ENCODE measurements at regions not wholly inside any gene's neighbourhood (a gene's known extent, or its start where the extent isn't known, plus 50 kb on each side); places are given as distances from the start of the nearest gene placed in this dataset.

DNA sequence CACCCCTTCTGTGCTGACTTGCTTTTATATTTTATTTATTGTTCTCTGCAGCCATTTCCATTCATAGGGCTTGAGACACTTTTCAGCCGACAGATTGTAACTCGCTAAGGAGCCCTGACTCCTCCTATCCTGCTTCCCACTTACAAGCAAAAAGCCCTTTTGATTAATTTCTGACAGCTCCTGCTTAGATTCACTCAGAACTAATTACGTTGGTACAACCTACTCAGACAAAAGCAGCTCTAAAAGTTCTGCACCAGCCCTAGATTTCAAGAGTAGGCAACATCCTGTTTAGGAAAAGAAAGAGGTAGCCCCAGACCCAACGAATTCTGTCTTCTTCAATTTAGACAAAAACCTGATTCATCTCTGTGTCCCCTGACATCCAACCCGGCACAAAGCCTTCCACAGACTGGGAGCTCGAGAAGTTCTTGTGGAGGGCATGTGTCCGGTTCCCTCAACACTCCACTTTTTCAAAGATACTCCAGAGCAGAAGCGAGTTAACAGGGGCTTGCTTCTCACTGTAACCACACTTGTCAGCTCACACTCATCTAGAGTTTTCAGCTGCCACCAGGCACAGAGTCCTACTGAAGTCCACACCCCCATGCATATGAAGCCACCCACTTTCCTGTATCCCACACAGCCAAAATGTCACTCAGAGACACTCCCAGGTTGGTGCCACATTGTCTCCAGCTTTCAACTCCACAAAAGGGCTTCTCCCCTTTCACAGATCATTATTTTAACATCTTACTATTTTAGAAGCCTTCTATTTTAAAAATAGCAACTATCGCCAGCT is 113.6 kb upstream of the NFE2L3 start:
- H3K4me1 ChIP-seq: peaks cover 0 to 10% (median 0%) of the 10 kb centered on the region in 3 donors
- WGBS, 2 donors: 18 to 38% methylated on average over 6 to 9 of the region's 9 CpGs
- H3K9me3 ChIP-seq: no peaks in the 10 kb centered on the region
- no peak overlapping the region for H3K4me3 ChIP-seq
- no peak overlapping the region for H3K27ac ChIP-seq
- no peak for DNase-seq
- H3K27me3 ChIP-seq: peaks cover 0 to 52% (median 0%) of the 10 kb centered on the region in 4 donors
- TF ChIP-seq, protein P1, sequence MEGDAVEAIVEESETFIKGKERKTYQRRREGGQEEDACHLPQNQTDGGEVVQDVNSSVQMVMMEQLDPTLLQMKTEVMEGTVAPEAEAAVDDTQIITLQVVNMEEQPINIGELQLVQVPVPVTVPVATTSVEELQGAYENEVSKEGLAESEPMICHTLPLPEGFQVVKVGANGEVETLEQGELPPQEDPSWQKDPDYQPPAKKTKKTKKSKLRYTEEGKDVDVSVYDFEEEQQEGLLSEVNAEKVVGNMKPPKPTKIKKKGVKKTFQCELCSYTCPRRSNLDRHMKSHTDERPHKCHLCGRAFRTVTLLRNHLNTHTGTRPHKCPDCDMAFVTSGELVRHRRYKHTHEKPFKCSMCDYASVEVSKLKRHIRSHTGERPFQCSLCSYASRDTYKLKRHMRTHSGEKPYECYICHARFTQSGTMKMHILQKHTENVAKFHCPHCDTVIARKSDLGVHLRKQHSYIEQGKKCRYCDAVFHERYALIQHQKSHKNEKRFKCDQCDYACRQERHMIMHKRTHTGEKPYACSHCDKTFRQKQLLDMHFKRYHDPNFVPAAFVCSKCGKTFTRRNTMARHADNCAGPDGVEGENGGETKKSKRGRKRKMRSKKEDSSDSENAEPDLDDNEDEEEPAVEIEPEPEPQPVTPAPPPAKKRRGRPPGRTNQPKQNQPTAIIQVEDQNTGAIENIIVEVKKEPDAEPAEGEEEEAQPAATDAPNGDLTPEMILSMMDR (IDR thresholded peaks at IDR 0.05): no peak
- no peak for TF ChIP-seq POLR2A (IDR thresholded peaks at IDR 0.05)
- H3K36me3 ChIP-seq: no peaks in the 10 kb centered on the region
- intact Hi-C loops (cut with DNase I): no loop called here

DNA sequence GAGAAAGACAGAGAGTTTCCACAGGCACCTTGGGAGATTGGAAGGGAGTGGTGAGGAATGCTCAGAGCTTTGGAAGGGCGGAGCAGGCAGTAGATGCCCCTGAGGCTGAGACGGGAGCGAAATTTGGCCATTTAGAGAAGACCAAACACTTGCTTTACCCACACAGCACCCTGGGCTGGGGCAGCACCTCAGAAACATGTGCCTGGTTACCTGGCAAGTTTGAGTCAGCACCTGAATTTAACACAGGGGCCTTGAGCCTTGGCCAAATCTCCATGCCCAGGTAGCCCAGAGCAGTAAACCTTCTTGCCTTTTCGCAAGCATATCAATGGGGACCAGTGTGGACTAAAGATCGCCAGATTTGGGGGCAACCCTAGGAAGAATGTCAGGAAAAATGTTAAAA is 111.9 kb upstream of the NFE2L3 start:
- WGBS, 2 donors: 87 to 95% methylated on average over 5 of the region's 5 CpGs
- DNase-seq: no peak
- intact Hi-C loops (cut with DNase I): no loop called here

DNA sequence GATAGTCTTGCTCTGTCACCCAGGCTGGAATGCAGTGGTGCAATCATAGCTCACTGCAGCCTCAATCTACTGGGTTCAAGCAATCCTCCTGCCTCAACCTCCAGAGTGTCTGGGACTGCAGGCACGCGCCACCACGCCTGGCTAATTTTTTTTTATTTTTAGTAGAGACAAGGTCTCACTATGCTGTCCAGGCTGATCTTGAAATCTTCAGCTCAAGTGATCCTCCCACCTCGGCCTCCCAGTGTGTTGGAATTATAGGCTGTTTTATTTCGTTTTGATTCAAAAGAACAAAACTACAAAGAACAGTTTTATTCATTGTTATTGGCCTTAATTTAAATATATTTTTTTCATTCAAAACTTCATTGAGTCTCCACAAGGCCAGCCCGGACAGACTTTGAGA is 109.8 kb upstream of the NFE2L3 start:
- Histone ChIP-seq H3K4me3 (no peak overlapping the region), H3K9me3 (no peaks in the 10 kb centered on the region), H3K27me3 (peaks cover 0 to 49% (median 0%) of the 10 kb centered on the region in 4 donors), H3K4me1 (peaks cover 0 to 10% (median 0%) of the 10 kb centered on the region in 3 donors), H3K27ac (no peak overlapping the region), H3K36me3 (no peaks in the 10 kb centered on the region)
- TF ChIP-seq, protein P1 (IDR thresholded peaks at IDR 0.05): no peak
- no peak for TF ChIP-seq POLR2A (IDR thresholded peaks at IDR 0.05)
- no peak for DNase-seq
- intact Hi-C loops (cut with DNase I): no loop called here
- WGBS, 2 donors: 78 to 86% methylated on average over 6 of the region's 6 CpGs

More for the DNA sequence above, 111.9 kb upstream of the NFE2L3 start:
- no peak overlapping the region for H3K27ac ChIP-seq
- no peaks in the 10 kb centered on the region for H3K36me3 ChIP-seq
- peaks cover 0 to 10% (median 0%) of the 10 kb centered on the region in 3 donors for H3K4me1 ChIP-seq
- H3K9me3 ChIP-seq: no peaks in the 10 kb centered on the region
- TF ChIP-seq, protein P1 (IDR thresholded peaks at IDR 0.05): no peak
- TF ChIP-seq POLR2A (IDR thresholded peaks at IDR 0.05): no peak
- H3K4me3 ChIP-seq: no peak overlapping the region
- H3K27me3 ChIP-seq: peaks cover 0 to 55% (median 0%) of the 10 kb centered on the region in 4 donors

DNA sequence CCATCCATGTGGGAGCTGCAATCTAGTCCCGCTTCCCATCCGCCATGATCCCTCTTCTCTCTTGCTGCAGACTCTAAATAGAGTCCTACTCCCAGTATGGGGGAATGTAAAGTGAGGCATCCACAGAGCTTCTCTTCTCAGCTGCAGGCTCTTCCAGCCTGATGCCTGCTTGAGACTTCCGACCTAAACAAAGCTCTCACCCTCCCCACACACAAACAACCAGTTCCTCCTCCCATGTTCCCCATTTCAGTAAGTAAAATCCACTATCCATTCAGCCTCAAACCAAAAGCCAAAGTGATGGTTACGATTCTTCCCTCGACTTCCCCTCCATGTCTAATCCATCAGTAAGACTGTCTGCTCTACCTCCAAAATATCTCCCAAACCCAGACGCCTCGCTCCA is 108.2 kb upstream of the NFE2L3 start:
- TF ChIP-seq POLR2A (IDR thresholded peaks at IDR 0.05): no peak
- TF ChIP-seq, protein P1 (IDR thresholded peaks at IDR 0.05): no peak
- H3K4me3 ChIP-seq: no peak overlapping the region
- WGBS, 2 donors: 91 to 97% methylated on average over 7 of the region's 7 CpGs
- H3K4me1 ChIP-seq: peaks cover 0 to 2% (median 0%) of the 10 kb centered on the region in 3 donors
- peaks cover 0 to 33% (median 0%) of the 10 kb centered on the region in 4 donors for H3K27me3 ChIP-seq
- no peaks in the 10 kb centered on the region for H3K36me3 ChIP-seq
- DNase-seq: no peak
- H3K27ac ChIP-seq: no peak overlapping the region
- intact Hi-C loops (cut with DNase I): no loop called here
- H3K9me3 ChIP-seq: no peaks in the 10 kb centered on the region

DNA sequence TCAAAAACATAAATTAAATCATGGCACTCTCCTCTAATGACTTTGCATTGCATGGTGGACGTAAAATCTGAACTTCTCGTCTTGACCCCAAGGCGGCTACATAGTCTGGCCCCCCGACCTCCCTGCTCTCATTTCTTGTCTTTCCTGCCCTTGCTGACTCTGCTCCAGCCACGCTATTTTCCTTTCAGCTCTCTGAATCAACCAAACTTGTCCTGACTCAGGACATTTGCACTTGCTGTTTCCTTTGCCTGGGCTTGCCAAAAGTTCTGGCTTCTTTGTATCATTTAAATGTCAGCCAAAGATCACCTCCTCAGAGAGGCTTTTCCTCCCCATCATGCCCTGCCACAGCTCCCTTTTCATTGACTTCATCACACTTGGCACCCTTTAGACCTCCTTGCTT is 107.7 kb upstream of the NFE2L3 start:
- Histone ChIP-seq H3K36me3 (no peaks in the 10 kb centered on the region), H3K4me1 (no peaks in the 10 kb centered on the region), H3K9me3 (no peaks in the 10 kb centered on the region), H3K27ac (no peak overlapping the region), H3K27me3 (peaks cover 0 to 28% (median 0%) of the 10 kb centered on the region in 4 donors), H3K4me3 (no peak overlapping the region)
- WGBS, 2 donors: 71 to 77% methylated on average over 5 of the region's 5 CpGs
- DNase-seq: no peak
- no peak for TF ChIP-seq POLR2A (IDR thresholded peaks at IDR 0.05)
- TF ChIP-seq, protein P1 (IDR thresholded peaks at IDR 0.05): no peak
- intact Hi-C loops (cut with DNase I): no loop called here
